K562 (cell line): ENCODE measurements at regions not wholly inside any gene's neighbourhood (a gene's known extent, or its start where the extent isn't known, plus 50 kb on each side); places are given as distances from the start of the nearest gene placed in this dataset.

Experiments used
- CREB3L1 ChIP-seq: fragments of 450-650 bp; IDR thresholded peaks from 2 replicates; pipeline ENCODE4 v1.6.1; 2014; ENCODE audit warnings: low read depth, mild to moderate bottlenecking, moderate library complexity, borderline replicate concordance
- SMARCA5 ChIP-seq: fragments of 450-650 bp; IDR thresholded peaks from 2 replicates; pipeline ENCODE4 v1.6.1; 2016
- ZNF212 ChIP-seq: fragments of 450-650 bp; formaldehyde crosslinking; IDR thresholded peaks from 2 replicates; pipeline ENCODE4 v1.4.0; 2020; ENCODE audit warnings: mild to moderate bottlenecking
- ZNF263 ChIP-seq: sonication (generic); formaldehyde crosslinking; IDR thresholded peaks from 2 replicates; pipeline ENCODE4 v1.8.0; 2022; ENCODE audit warnings: mild to moderate bottlenecking, missing genetic modification reagents, borderline replicate concordance
- ZNF311 ChIP-seq: fragments of 250-450 bp; sonication (Bioruptor Pico); IDR thresholded peaks from 2 replicates; pipeline ENCODE4 v1.4.0; 2020; ENCODE audit warnings: mild to moderate bottlenecking, moderate library complexity
- ZNF407 ChIP-seq: fragments of 450-650 bp; IDR thresholded peaks from 2 replicates; pipeline ENCODE4 v1.6.1; 2016; ENCODE audit warnings: low read depth
- ZNF766 ChIP-seq: fragments of 200-800 bp; sonication (Bioruptor generic); conservative IDR thresholded peaks from 2 replicates; pipeline ENCODE4 v1.6.1; 2016; ENCODE audit warnings: missing genetic modification characterization, missing compliant biosample characterization

- no peak for TF ChIP-seq CREB3L1
- TF ChIP-seq SMARCA5: no peak
- no peak for TF ChIP-seq ZNF311
- no peak for TF ChIP-seq ZNF212
- no peak for TF ChIP-seq ZNF263
- no peak for TF ChIP-seq ZNF407
- no peak for TF ChIP-seq ZNF766
Measured at GRCh38 chr3:180782195-180782984, 103.1 kb upstream of the CCDC39 start (continued).
